ENCODE measurements at regions not wholly inside any gene's neighbourhood (a gene's known extent, or its start where the extent isn't known, plus 50 kb on each side); places are given as distances from the start of the nearest gene placed in this dataset.

- intact Hi-C loops (cut with DNase I) = no loop called here
- Histone ChIP-seq H3K27ac (no peak overlapping the region), H3K9me3 (no peaks in the 10 kb centered on the region), H3K4me1 (no peaks in the 10 kb centered on the region), H3K4me3 (no peak overlapping the region), H3K27me3 (no peaks in the 10 kb centered on the region), H3K9ac (ENCODE audit: low read depth in 2 of 2, low read length in 2 of 2) (no peak overlapping the region), H3K36me3 (no peaks in the 10 kb centered on the region)
- TF ChIP-seq, protein P1, sequence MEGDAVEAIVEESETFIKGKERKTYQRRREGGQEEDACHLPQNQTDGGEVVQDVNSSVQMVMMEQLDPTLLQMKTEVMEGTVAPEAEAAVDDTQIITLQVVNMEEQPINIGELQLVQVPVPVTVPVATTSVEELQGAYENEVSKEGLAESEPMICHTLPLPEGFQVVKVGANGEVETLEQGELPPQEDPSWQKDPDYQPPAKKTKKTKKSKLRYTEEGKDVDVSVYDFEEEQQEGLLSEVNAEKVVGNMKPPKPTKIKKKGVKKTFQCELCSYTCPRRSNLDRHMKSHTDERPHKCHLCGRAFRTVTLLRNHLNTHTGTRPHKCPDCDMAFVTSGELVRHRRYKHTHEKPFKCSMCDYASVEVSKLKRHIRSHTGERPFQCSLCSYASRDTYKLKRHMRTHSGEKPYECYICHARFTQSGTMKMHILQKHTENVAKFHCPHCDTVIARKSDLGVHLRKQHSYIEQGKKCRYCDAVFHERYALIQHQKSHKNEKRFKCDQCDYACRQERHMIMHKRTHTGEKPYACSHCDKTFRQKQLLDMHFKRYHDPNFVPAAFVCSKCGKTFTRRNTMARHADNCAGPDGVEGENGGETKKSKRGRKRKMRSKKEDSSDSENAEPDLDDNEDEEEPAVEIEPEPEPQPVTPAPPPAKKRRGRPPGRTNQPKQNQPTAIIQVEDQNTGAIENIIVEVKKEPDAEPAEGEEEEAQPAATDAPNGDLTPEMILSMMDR (IDR thresholded peaks at IDR 0.05) = no peak
- no peak for DNase-seq
Observed at GRCh38 chr13:31029102-31029501, 96.6 kb downstream of the TEX26 start.

DNA sequence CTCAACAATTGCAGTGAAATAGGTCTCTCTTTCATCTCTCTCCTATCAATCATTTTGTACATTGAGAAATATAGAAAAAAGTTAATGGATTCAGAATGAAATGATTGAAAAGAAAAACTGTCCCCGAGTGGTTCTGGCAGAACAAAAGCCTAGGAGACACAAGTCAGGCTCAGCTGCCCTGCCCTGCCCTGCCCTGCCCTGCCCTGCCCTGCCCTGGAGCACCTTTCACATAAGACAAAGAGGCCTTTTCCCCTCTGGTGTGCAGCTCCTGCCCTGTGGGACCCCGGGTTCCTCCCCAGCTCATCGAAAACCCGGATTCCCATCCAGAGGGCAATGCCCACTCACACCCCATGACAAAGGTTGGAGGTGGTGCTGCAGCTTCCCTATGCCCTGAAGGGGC is 94.7 kb downstream of the TEX26 start:
- Histone ChIP-seq H3K4me1 (no peaks in the 10 kb centered on the region), H3K27me3 (no peaks in the 10 kb centered on the region), H3K9ac (ENCODE audit: low read depth in 2 of 2, low read length in 2 of 2) (no peak overlapping the region), H3K27ac (no peak overlapping the region), H3K36me3 (no peaks in the 10 kb centered on the region), H3K9me3 (no peaks in the 10 kb centered on the region), H3K4me3 (no peak overlapping the region)
- TF ChIP-seq, protein P1 (IDR thresholded peaks at IDR 0.05) = no peak
- DNase-seq = no peak
- intact Hi-C loops (cut with DNase I) = no loop called here
